Heart right ventricle (tissue), 16 donors: ENCODE measurements at regions not wholly inside any gene's neighbourhood (a gene's known extent, or its start where the extent isn't known, plus 50 kb on each side); places are given as distances from the start of the nearest gene placed in this dataset.

Source experiments
- ATAC-seq, 8 donors: fragments of 200-7000 bp; cut with Tn5 transposase; one replicate each; pipeline ENCODE4 v1.9.1; 2020; ENCODE audit warnings: mild to moderate bottlenecking in 8 of 8, moderate library complexity in 8 of 8, moderate number of reproducible peaks in 1 of 8
- DNase-seq, 2 donors: peaks; one replicate each; pipeline ENCODE4 v3.0.0-alpha.2; 2020
- H3K27ac ChIP-seq, 10 donors: fragments of 200-600 bp; sonication (generic) in 2 of 10; one replicate each; pipeline versions ENCODE4 v1.5.0 to v1.8.0; 2020 to 2022; ENCODE audit warnings: mild to moderate bottlenecking in 3 of 10
- H3K27me3 ChIP-seq, 7 donors: fragments of 200-600 bp; one replicate each; pipeline ENCODE4 v1.8.0; 2021 to 2022; ENCODE audit warnings: mild to moderate bottlenecking in 2 of 7
- H3K36me3 ChIP-seq, 9 donors: fragments of 200-600 bp; sonication (generic) in 1 of 9; one replicate each; pipeline versions ENCODE4 v1.5.0 to v1.8.0; 2020 to 2022; ENCODE audit warnings: mild to moderate bottlenecking in 2 of 9
- H3K4me1 ChIP-seq, 9 donors: fragments of 200-600 bp; sonication (generic) in 1 of 9; one replicate each; pipeline versions ENCODE4 v1.5.0 to v1.8.0; 2020 to 2022; ENCODE audit warnings: mild to moderate bottlenecking in 4 of 9
- H3K4me3 ChIP-seq, 10 donors: fragments of 200-600 bp; sonication (generic) in 2 of 10; one replicate each; pipeline versions ENCODE4 v1.5.0 to v1.8.0; 2020 to 2022; ENCODE audit warnings: mild to moderate bottlenecking in 7 of 10, moderate library complexity in 2 of 10
- H3K9me3 ChIP-seq, 11 donors: fragments of 200-600 bp in 10 of 11; sonication (generic) in 2 of 11; one replicate each; pipeline versions ENCODE4 v1.5.0 to v1.8.0; 2013 to 2022; ENCODE audit warnings: mild to moderate bottlenecking in 2 of 11, control low read depth in 1 of 11, moderate library complexity in 1 of 11
- WGBS, 2 donors: extraction: QIAGEN DNeasy Blood & Tissue Kit; methylation state at CpG; one replicate each; pipeline ENCODE4 v1.1.7; 2013; ENCODE audit warnings: inconsistent platforms in 1 of 2; 5-methylcytosine and 5-hydroxymethylcytosine counted together
- intact Hi-C, 10 donors: fragments of 100-400 bp; cut with DNase I; formaldehyde crosslinking; loops; one replicate each; pipeline versions ENCODE4 v1.11.1 to v1.14.2; 2022
- TF ChIP-seq, protein P1 (sequence below), 9 donors: fragments of 200-600 bp; sonication (generic) in 2 of 9; IDR thresholded peaks; one replicate each; pipeline versions ENCODE4 v1.5.0 to v1.8.0; 2021 to 2022; ENCODE audit warnings: antibody characterized with exemption in 9 of 9, mild to moderate bottlenecking in 5 of 9, moderate library complexity in 1 of 9
- donor health status: Arrhythmogenic right ventricular cardiomyopathy.
- donor health status: ischemic (EF 13 %, LVEDD 7.1; RV severe dilation, severe dysfunction).
- donor health status: healthy with polysubstance abuse.
- donor health status: DM: no; HTN: yes; CAD: no.
- donor health status: DM: no; HTN: no; CAD: no.
- donor health status: ischemic (EF 25% LVEDD 6.9; RV normal size, moderate dysfunction).
- donor health status: ischemic (EF 25% LVEDD 5.7; RV mildly dilated, moderate dysfunction).
- donor health status: healthy.
- donor health status: DM: yes; HTN: yes; CAD: no.
- donor health status: Ischemic cardiomyopathy.
- donor health status: ischemic (EF 35%, LVEDD 5.7; RV mildly dilated, moderate dysfunction).
- donor health status: nonischemic (EF 11% LVEDD 7.7; RV severe dilation, severe dysfunction).
- donor health status: DM: yes; HTN: yes; CAD: no.
- donor health status: PGD.
- donor health status: ischemic (EF 29% LVEDD 5.4; RV normal size, mild dysfunction).
- donor health status: nonischemic (EF 23%, LVEDD 6.1; RV moderate dilation, normal function).

DNA sequence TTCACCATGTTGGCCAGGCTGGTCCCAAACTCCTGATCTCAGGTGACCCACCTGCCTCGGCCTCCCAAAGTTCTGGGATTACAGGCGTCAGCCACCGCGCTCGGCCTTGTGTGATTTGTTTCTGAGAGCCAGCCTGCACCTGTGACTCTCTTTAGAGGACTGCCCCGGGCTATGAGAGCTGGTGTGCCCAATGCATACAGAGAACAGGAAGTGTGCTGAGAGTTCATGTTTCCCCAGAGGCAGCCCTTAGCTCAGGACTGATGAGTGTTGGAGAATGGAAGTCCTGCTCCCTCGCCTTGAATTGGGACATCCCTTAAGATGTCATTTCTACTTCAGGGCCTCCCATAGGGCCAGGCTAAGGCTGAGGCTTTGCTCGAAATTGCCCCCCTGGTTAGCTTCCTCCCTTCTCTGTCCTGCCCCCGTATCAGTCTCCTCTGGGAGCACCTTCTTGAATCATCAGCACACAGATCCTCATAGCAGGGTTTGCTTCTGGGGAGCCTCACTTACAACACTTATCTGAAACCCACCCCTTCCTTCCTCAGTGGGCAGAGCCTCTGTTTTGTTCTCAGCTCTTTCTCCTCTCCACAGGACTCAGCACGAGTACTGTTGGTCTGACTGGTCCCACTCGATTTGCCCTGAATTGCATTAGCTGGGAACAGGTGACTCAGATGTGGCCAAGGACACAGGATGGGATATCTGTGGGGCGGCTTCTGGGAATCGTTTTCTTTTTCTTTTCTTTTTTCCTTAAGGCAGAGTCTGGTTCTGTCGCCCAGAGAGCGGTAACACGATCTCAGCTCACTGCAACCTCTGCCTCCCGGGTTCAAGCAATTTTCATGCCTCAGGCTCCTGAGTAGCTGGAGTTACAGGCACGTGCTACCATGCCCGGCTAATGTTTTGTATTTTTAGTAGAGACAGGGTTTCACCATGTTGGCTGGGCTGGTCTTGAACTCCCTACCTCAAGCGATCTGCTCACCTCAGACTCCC, 80.1 kb downstream of the UBIAD1 start:
- H3K4me3 ChIP-seq, result no peak overlapping the region
- ATAC-seq, result no peak
- intact Hi-C loops, result no loop called here
- no peak for DNase-seq
- TF ChIP-seq, protein P1, sequence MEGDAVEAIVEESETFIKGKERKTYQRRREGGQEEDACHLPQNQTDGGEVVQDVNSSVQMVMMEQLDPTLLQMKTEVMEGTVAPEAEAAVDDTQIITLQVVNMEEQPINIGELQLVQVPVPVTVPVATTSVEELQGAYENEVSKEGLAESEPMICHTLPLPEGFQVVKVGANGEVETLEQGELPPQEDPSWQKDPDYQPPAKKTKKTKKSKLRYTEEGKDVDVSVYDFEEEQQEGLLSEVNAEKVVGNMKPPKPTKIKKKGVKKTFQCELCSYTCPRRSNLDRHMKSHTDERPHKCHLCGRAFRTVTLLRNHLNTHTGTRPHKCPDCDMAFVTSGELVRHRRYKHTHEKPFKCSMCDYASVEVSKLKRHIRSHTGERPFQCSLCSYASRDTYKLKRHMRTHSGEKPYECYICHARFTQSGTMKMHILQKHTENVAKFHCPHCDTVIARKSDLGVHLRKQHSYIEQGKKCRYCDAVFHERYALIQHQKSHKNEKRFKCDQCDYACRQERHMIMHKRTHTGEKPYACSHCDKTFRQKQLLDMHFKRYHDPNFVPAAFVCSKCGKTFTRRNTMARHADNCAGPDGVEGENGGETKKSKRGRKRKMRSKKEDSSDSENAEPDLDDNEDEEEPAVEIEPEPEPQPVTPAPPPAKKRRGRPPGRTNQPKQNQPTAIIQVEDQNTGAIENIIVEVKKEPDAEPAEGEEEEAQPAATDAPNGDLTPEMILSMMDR (IDR thresholded peaks at IDR 0.05), result no peak
- 59 to 64% methylated on average over 20 of the region's 20 CpGs for WGBS, 2 donors
- peaks cover 0 to 77% (median 60%) of the 10 kb centered on the region in 7 donors for H3K27me3 ChIP-seq
- no peaks in the 10 kb centered on the region for H3K4me1 ChIP-seq
- H3K36me3 ChIP-seq, result no peaks in the 10 kb centered on the region
- H3K9me3 ChIP-seq, result peaks cover 0 to 23% (median 0%) of the 10 kb centered on the region in 11 donors
- H3K27ac ChIP-seq, result no peak overlapping the region

- no peaks in the 10 kb centered on the region for H3K4me1 ChIP-seq
- intact Hi-C loops, result no loop called here
- no peaks in the 10 kb centered on the region for H3K36me3 ChIP-seq
- 32 to 35% methylated on average over 7 of the region's 7 CpGs for WGBS, 2 donors
- peaks cover 0 to 87% (median 68%) of the 10 kb centered on the region in 7 donors for H3K27me3 ChIP-seq
- no peak overlapping the region for H3K4me3 ChIP-seq
- ATAC-seq (no peak), DNase-seq (no peak)
- H3K27ac ChIP-seq, result no peak overlapping the region
- peaks cover 0 to 5% (median 0%) of the 10 kb centered on the region in 11 donors for H3K9me3 ChIP-seq
- TF ChIP-seq, protein P1 (IDR thresholded peaks at IDR 0.05), result no peak
These were observed 82.0 kb downstream of the UBIAD1 start for GRCh38 chr1:11354893-11355553.

- Histone ChIP-seq H3K27me3 (peaks cover 0 to 88% (median 69%) of the 10 kb centered on the region in 7 donors), H3K27ac (no peak overlapping the region), H3K4me1 (no peaks in the 10 kb centered on the region), H3K36me3 (no peaks in the 10 kb centered on the region), H3K9me3 (peaks cover 0 to under 1% (median 0%) of the 10 kb centered on the region in 11 donors), H3K4me3 (no peak overlapping the region)
- WGBS, 2 donors, result 8 to 15% methylated on average over 21 of the region's 21 CpGs
- DNase-seq (no peak), ATAC-seq (no peak)
- intact Hi-C loops, result no loop called here
- TF ChIP-seq, protein P1 (IDR thresholded peaks at IDR 0.05), result no peak
These were observed 82.8 kb downstream of the UBIAD1 start for GRCh38 chr1:11355559-11356475.

DNA sequence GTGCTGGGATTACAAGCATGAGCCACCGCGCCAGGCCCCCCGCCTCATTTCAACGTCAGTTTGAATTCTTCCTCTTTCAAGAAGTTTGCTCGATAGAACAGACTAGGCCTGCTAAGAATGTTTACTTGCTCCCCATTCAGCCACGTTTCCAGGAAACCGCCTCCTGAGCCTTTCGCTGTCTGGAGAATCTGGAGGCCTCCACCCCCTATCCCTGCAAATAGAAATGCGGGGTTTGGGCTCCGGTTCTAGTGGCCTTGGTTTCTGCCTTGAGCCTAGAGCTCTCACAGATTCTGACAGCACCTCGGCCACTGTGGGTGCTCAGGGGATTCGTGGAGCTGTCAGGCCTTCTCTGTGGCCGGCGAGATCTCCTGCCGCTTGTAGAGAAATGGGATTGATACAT, 84.3 kb downstream of the UBIAD1 start:
- ATAC-seq (no peak), DNase-seq (no peak)
- WGBS, 2 donors, result 64 to 65% methylated on average over 15 of the region's 15 CpGs
- Histone ChIP-seq H3K36me3 (no peaks in the 10 kb centered on the region), H3K4me3 (no peak overlapping the region), H3K9me3 (no peaks in the 10 kb centered on the region), H3K27ac (no peak overlapping the region), H3K4me1 (no peaks in the 10 kb centered on the region), H3K27me3 (peaks cover 0 to 83% (median 72%) of the 10 kb centered on the region in 7 donors)
- intact Hi-C loops, result no loop called here
- TF ChIP-seq, protein P1 (IDR thresholded peaks at IDR 0.05), result no peak
